Nephron progenitor cell (in vitro differentiated cells): ENCODE measurements at regions not wholly inside any gene's neighbourhood (a gene's known extent, or its start where the extent isn't known, plus 50 kb on each side); places are given as distances from the start of the nearest gene placed in this dataset.

ENCODE experiments used
- DNase-seq: peaks from one replicate; pipeline ENCODE4 v3.0.0; 2021
- H3K27ac Mint-ChIP-seq: 2 replicates; pipeline ENCODE4 v1.8.0; 2021; ENCODE audit warnings: mild to moderate bottlenecking, moderate library complexity, mixed read lengths
- H3K27me3 Mint-ChIP-seq: 2 replicates; pipeline ENCODE4 v1.8.0; 2021; ENCODE audit warnings: mild to moderate bottlenecking, low read depth, mixed read lengths; ENCODE audit not compliant: poor library complexity
- H3K36me3 Mint-ChIP-seq: 2 replicates; pipeline ENCODE4 v1.8.0; 2021; ENCODE audit warnings: low read depth, mixed read lengths
- H3K4me1 Mint-ChIP-seq: 2 replicates; pipeline ENCODE4 v1.8.0; 2021; ENCODE audit warnings: mixed read lengths
- H3K4me3 Mint-ChIP-seq: 2 replicates; pipeline ENCODE4 v1.8.0; 2021; ENCODE audit warnings: mild to moderate bottlenecking, moderate library complexity, mixed read lengths
- H3K9me3 Mint-ChIP-seq: 2 replicates; pipeline ENCODE4 v1.8.0; 2021; ENCODE audit warnings: mild to moderate bottlenecking, moderate library complexity, mixed read lengths
- CTCF ChIP-seq: fragments of 200-600 bp; sonication (generic); IDR thresholded peaks from 2 replicates; pipeline ENCODE4 v1.5.0; 2021; ENCODE audit warnings: antibody characterized with exemption

DNA sequence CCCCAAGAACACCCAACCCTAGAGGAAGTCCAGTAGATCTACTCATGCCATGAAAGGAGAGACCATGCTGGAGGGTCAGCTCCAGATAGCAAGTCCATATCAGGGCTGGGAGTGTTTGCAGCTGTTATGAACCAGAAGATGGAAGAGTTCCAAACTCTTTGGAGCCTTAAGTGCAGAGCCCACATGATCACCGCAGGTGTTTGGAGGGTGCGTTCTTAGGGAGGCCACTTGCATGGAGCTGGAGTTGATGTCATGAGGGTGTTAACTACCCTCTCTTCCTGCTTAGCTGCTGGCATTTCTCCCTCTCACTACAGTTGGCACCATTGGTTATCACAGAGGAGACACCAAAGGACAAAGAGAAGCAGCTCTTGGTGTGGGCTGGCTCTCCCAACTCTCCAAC is 616.9 kb downstream of the AJAP1 start:
- Mint-ChIP-seq H3K4me1 (peaks cover 34% of the 10 kb centered on the region), H3K4me3 (no peak overlapping the region), H3K36me3 (no peaks in the 10 kb centered on the region), H3K9me3 (peaks cover 6% of the 10 kb centered on the region), H3K27me3 (peaks cover 14% of the 10 kb centered on the region), H3K27ac (no peak overlapping the region)
- no peak for DNase-seq
- TF ChIP-seq CTCF = no peak

- no peak overlapping the region for H3K4me3 Mint-ChIP-seq
- H3K27me3 Mint-ChIP-seq = peaks cover 17% of the 10 kb centered on the region
- H3K9me3 Mint-ChIP-seq = peaks cover 6% of the 10 kb centered on the region
- TF ChIP-seq CTCF = no peak
- H3K4me1 Mint-ChIP-seq = peaks cover 34% of the 10 kb centered on the region
- no peaks in the 10 kb centered on the region for H3K36me3 Mint-ChIP-seq
- no peak for DNase-seq
- no peak overlapping the region for H3K27ac Mint-ChIP-seq
Measured at GRCh38 chr1:5269901-5270300, 615.5 kb downstream of the AJAP1 start.

DNA sequence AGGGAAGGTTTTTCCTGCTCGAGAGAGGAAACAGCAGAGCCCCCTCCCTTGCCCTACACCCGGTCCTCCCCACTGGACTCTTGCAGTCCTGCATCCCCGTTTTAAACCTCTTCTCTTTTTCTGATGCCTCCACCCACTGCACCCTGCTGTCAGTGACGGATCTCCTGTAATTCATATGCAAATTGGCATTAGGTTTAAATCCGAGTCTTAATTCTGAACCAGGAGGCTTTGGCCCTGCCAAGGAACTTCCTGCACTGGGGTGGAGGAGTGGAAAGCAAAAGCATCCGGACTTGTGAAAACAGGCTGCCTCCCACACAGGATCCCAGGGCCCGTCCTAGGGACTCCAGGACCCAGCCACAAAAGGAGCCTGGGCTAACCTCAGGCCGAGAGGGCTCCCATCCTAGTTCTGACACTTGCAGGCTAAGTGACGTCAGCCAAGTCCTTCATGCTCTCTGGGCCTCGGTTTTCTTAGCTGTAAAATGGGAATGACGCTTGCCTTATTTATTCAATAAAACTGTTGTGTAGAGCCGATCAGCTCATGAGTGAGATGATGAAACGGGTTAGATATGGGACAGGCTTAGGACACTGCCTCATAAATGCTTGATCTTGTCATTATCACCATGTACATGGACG is 613.3 kb downstream of the AJAP1 start:
- H3K27me3 Mint-ChIP-seq = peaks cover 14% of the 10 kb centered on the region

DNA sequence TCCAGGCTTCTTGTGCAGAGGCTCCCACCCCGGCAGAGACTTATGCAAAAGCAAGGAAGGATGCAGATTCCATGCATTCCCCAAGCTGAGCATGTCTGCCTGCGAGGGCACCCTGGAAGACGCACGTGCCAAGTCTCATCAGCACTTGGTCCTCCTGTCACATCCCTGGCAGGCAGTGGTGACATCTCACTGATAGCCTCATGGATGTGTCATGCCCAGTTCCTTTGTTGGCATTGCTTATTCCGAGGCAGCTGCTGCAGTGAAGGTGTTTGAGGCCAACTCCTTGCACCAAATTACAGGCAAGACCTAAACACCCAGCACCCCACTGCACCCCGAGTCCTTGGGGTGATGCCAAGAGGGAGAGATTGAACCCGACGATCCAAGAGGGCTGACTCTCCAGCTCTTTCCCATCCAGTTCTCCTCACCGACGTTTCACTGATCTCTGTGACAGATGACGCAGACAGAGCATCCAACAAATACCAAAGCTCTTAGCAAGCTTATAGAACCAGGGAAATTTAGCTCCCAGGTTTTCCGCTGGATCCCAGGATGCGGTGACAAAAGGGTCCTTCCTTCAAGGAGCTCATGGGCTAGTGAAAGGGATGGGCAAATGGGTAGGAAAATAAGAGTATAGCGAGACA is 611.1 kb downstream of the AJAP1 start:
- Mint-ChIP-seq H3K4me3 (no peak overlapping the region), H3K27me3 (peaks cover 7% of the 10 kb centered on the region), H3K9me3 (peaks cover 36% of the 10 kb centered on the region), H3K27ac (no peak overlapping the region), H3K36me3 (no peaks in the 10 kb centered on the region), H3K4me1 (peaks cover 8% of the 10 kb centered on the region)
- DNase-seq = no peak
- TF ChIP-seq CTCF = no peak

More for the DNA sequence above, 613.3 kb downstream of the AJAP1 start:
- TF ChIP-seq CTCF = no peak
- Mint-ChIP-seq H3K4me1 (peaks cover 19% of the 10 kb centered on the region), H3K27ac (no peak overlapping the region), H3K36me3 (no peaks in the 10 kb centered on the region), H3K9me3 (peaks cover 18% of the 10 kb centered on the region), H3K4me3 (no peak overlapping the region)
- no peak for DNase-seq

DNA sequence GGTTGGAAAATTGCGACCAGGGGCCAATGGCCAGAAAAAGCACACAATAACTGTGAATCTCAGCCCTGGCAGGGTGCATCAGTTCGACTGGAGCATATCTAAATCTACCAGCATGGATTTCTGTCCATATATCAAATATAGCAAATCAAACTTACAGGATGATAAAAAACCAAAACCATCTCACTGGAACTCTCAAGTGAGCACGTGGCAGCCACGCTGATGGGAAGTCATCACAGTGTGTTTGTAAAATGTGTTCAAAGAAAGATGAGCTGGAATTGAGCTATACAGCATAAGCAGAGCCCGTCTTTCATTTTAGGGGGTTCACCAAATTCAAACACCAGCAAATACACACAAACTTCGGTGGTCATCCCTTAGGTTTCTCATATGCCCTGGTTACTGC is 610.1 kb downstream of the AJAP1 start:
- no peak overlapping the region for H3K4me3 Mint-ChIP-seq
- peaks cover 7% of the 10 kb centered on the region for H3K27me3 Mint-ChIP-seq
- peaks cover 8% of the 10 kb centered on the region for H3K4me1 Mint-ChIP-seq
- TF ChIP-seq CTCF = no peak
- no peaks in the 10 kb centered on the region for H3K36me3 Mint-ChIP-seq
- no peak for DNase-seq
- H3K27ac Mint-ChIP-seq = no peak overlapping the region
- H3K9me3 Mint-ChIP-seq = peaks cover 47% of the 10 kb centered on the region

- Mint-ChIP-seq H3K4me1 (no peaks in the 10 kb centered on the region), H3K9me3 (peaks cover 43% of the 10 kb centered on the region), H3K4me3 (no peak overlapping the region), H3K27ac (no peak overlapping the region), H3K36me3 (no peaks in the 10 kb centered on the region), H3K27me3 (peaks cover 8% of the 10 kb centered on the region)
- DNase-seq = no peak
- TF ChIP-seq CTCF = no peak
Measured at GRCh38 chr1:5256793-5257192, 602.4 kb downstream of the AJAP1 start.
